HCT116 (cell line): ENCODE measurements at regions not wholly inside any gene's neighbourhood (a gene's known extent, or its start where the extent isn't known, plus 50 kb on each side); places are given as distances from the start of the nearest gene placed in this dataset.

Experiments
- CTCF ChIP-seq, 3 experiments: fragments of 200-600 bp in 1 of 3; sonication (generic) in 1 of 3; IDR thresholded peaks in 2 of 3; conservative IDR thresholded peaks in 1 of 3; 2 replicates each; pipeline ENCODE4 v1.5.1; 2012 to 2017; ENCODE audit warnings: low read depth in 2 of 3, low read length in 2 of 3, antibody characterized with exemption in 1 of 3, borderline replicate concordance in 1 of 3, control low read depth in 1 of 3, mild to moderate bottlenecking in 1 of 3, mixed read lengths in 1 of 3, mixed run types in 1 of 3, moderate library complexity in 1 of 3; ENCODE audit not compliant: insufficient read depth in 1 of 3
- POLR2A ChIP-seq: IDR thresholded peaks from 2 replicates; pipeline ENCODE4 v1.7.0; 2011; ENCODE audit warnings: borderline replicate concordance; ENCODE audit not compliant: insufficient read depth, insufficient read length; ENCODE audit errors: extremely low read depth
- POLR2AphosphoS5 ChIP-seq: IDR thresholded peaks from 2 replicates; pipeline ENCODE4 v1.6.1; 2011; ENCODE audit warnings: mild to moderate bottlenecking, low read depth, low read length, moderate library complexity
- RAD21 ChIP-seq: IDR thresholded peaks from 2 replicates; pipeline ENCODE4 v1.6.1; 2012; ENCODE audit warnings: low read depth, mild to moderate bottlenecking
- YY1 ChIP-seq: IDR thresholded peaks from 2 replicates; pipeline ENCODE4 v1.6.1; 2011; ENCODE audit warnings: low read length, low read depth, moderate library complexity, mild to moderate bottlenecking; ENCODE audit not compliant: insufficient replicate concordance; ENCODE audit errors: extremely low read depth

GRCh38 chr20:22438926-22439325, 145.4 kb downstream of the FOXA2 start:
- no peak for TF ChIP-seq RAD21
- no peak for TF ChIP-seq POLR2AphosphoS5
- TF ChIP-seq POLR2A = no peak
- TF ChIP-seq CTCF (IDR thresholded peaks at IDR 0.05 in 2 of 3, conservative IDR thresholded peaks at IDR 0.05 in 1 of 3; ENCODE audit: borderline replicate concordance in 1 of 3, insufficient read depth in 1 of 3, low read depth in 2 of 3, low read length in 2 of 3) = peak in 2 of 3 experiments; percentile 47 to 50; a peak in 3 of 6 replicates
- no peak for TF ChIP-seq YY1
